Naive thymus-derived CD8-positive, alpha-beta T cell (primary cell): ENCODE measurements at regions not wholly inside any gene's neighbourhood (a gene's known extent, or its start where the extent isn't known, plus 50 kb on each side); places are given as distances from the start of the nearest gene placed in this dataset.

Experiments used
- ATAC-seq, 2 donors: fragments of 150-1000 bp; cut with Tn5 transposase in 1 of 2; sonication (Bioruptor Pico), chemical (Tn5 transposase) in 1 of 2; 1 replicate in 1 of 2; 2 replicates in 1 of 2; pipeline ENCODE4 v1.10.0; 2021; ENCODE audit warnings: mild to moderate bottlenecking in 2 of 2, moderate library complexity in 2 of 2
- POLR2A ChIA-PET: fragments of 350-600 bp; sonication (Branson Sonifier 250); formaldehyde crosslinking; loops from one replicate; lab custom pipeline; 2021; ENCODE audit warnings: antibody characterized with exemption; lab: Charles Lee
- DNase-seq, 10 donors: peaks; one replicate each; pipeline versions ENCODE4 v3.0.0 to v3.0.0-alpha.2; 2020 to 2022
- H3K27ac Mint-ChIP-seq, 10 donors: one replicate each; pipeline ENCODE4 v1.8.0; 2020 to 2022; ENCODE audit warnings: mild to moderate bottlenecking in 10 of 10, mixed read lengths in 10 of 10, moderate library complexity in 4 of 10, inconsistent platforms in 1 of 10
- H3K27me3 Mint-ChIP-seq, 5 donors: one replicate each; pipeline ENCODE4 v1.8.0; 2021 to 2022; ENCODE audit warnings: mixed read lengths in 5 of 5
- H3K36me3 Mint-ChIP-seq, 3 donors: one replicate each; pipeline ENCODE4 v1.8.0; 2020 to 2022; ENCODE audit warnings: mixed read lengths in 3 of 3, mild to moderate bottlenecking in 2 of 3, inconsistent platforms in 1 of 3
- H3K4me1 Mint-ChIP-seq, 4 donors: one replicate each; pipeline ENCODE4 v1.8.0; 2021 to 2022; ENCODE audit warnings: mixed read lengths in 4 of 4
- H3K4me3 Mint-ChIP-seq, 10 donors: one replicate each; pipeline ENCODE4 v1.8.0; 2020 to 2022; ENCODE audit warnings: mild to moderate bottlenecking in 10 of 10, mixed read lengths in 10 of 10, moderate library complexity in 6 of 10, inconsistent platforms in 1 of 10
- H3K9me3 Mint-ChIP-seq, 9 donors: one replicate each; pipeline ENCODE4 v1.8.0; 2020 to 2022; ENCODE audit warnings: mixed read lengths in 9 of 9, mild to moderate bottlenecking in 3 of 9, inconsistent platforms in 1 of 9, moderate library complexity in 1 of 9

DNA sequence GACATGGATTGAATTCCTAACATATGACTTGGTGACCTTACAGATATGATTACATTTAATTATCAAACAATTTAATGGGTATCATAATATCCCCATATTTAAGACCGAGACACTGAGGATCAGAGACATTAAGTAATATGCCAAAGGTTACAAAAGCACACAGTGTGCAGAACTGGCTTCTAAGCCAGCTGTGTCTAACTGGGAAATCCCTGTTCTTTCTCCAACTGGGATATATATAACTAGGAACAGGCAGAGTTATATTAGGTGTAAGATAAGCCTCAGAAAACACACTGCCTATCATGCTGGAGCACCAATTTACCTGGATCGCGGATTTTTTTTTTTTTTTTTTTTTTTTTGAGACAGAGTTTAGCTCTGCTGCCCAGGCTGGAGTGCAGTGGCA, 88.3 kb upstream of the ADGRL2 start:
- Mint-ChIP-seq H3K9me3 (peaks cover 0 to 8% (median 0%) of the 10 kb centered on the region in 9 donors), H3K27me3 (no peaks in the 10 kb centered on the region), H3K36me3 (no peaks in the 10 kb centered on the region), H3K27ac (no peak overlapping the region), H3K4me1 (no peaks in the 10 kb centered on the region), H3K4me3 (no peak overlapping the region)
- no peak for ATAC-seq
- POLR2A ChIA-PET: no interaction called here
- no peak for DNase-seq

- Mint-ChIP-seq H3K27me3 (no peaks in the 10 kb centered on the region), H3K4me1 (no peaks in the 10 kb centered on the region), H3K4me3 (no peak overlapping the region), H3K36me3 (no peaks in the 10 kb centered on the region), H3K27ac (no peak overlapping the region), H3K9me3 (peaks cover 0 to 8% (median 0%) of the 10 kb centered on the region in 9 donors)
- no peak for ATAC-seq
- POLR2A ChIA-PET: no interaction called here
- no peak for DNase-seq
These were observed 89.9 kb upstream of the ADGRL2 start for GRCh38 chr1:81710857-81711256.

DNA sequence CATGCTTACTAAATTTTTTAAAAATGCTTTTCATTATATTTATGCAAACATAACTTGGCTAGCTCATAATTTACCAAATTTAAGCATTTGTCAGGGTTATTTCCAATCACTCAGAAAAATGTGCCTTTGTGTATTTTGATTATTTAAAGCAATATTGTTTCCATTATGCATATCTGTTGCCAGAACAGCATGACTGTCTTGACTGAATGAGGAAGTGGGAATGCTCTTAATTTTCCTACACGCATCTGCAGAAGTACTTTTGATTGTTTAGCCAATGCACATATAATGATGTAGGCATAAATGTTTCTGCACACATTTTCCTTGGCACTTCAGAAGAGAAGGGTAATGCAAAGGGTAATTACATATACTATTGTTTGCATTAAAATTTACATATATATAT, 92.5 kb upstream of the ADGRL2 start:
- peaks cover 0 to 11% (median 0%) of the 10 kb centered on the region in 9 donors for H3K9me3 Mint-ChIP-seq
- ATAC-seq (no peak), DNase-seq (no peak)
- no peak overlapping the region for H3K27ac Mint-ChIP-seq
- POLR2A ChIA-PET: no interaction called here
- peaks cover 0 to 2% (median 0%) of the 10 kb centered on the region in 5 donors for H3K27me3 Mint-ChIP-seq
- H3K4me3 Mint-ChIP-seq: no peak overlapping the region
- H3K4me1 Mint-ChIP-seq: no peaks in the 10 kb centered on the region
- H3K36me3 Mint-ChIP-seq: no peaks in the 10 kb centered on the region

GRCh38 chr1:81706650-81707435, 93.9 kb upstream of the ADGRL2 start:
- Mint-ChIP-seq H3K4me3 (no peak overlapping the region), H3K9me3 (peaks cover 0 to 14% (median 0%) of the 10 kb centered on the region in 9 donors), H3K36me3 (no peaks in the 10 kb centered on the region), H3K4me1 (no peaks in the 10 kb centered on the region), H3K27me3 (peaks cover 0 to 5% (median 0%) of the 10 kb centered on the region in 5 donors), H3K27ac (no peak overlapping the region)
- ATAC-seq: no peak
- no peak for DNase-seq
- POLR2A ChIA-PET: interaction anchor here (0.5 kb wide), 1 partner anchor 8 kb away, joined by 3 read pairs; no protein-coding TSS in a partner anchor

- Mint-ChIP-seq H3K27me3 (peaks cover 0 to 5% (median 0%) of the 10 kb centered on the region in 5 donors), H3K36me3 (no peaks in the 10 kb centered on the region), H3K4me1 (no peaks in the 10 kb centered on the region), H3K27ac (no peak overlapping the region), H3K4me3 (no peak overlapping the region), H3K9me3 (peaks cover 0 to 14% (median 0%) of the 10 kb centered on the region in 9 donors)
- DNase-seq (no peak), ATAC-seq (no peak)
- POLR2A ChIA-PET: no interaction called here
These were observed 96.8 kb upstream of the ADGRL2 start for GRCh38 chr1:81703756-81704463.

- Mint-ChIP-seq H3K4me3 (no peak overlapping the region), H3K4me1 (no peaks in the 10 kb centered on the region), H3K27me3 (peaks cover 0 to 5% (median 0%) of the 10 kb centered on the region in 5 donors), H3K36me3 (no peaks in the 10 kb centered on the region), H3K9me3 (peaks cover 0 to 14% (median 0%) of the 10 kb centered on the region in 9 donors), H3K27ac (no peak overlapping the region)
- DNase-seq: no peak
- ATAC-seq: no peak
- POLR2A ChIA-PET: no interaction called here
These were observed 97.4 kb upstream of the ADGRL2 start for GRCh38 chr1:81703391-81703755.

DNA sequence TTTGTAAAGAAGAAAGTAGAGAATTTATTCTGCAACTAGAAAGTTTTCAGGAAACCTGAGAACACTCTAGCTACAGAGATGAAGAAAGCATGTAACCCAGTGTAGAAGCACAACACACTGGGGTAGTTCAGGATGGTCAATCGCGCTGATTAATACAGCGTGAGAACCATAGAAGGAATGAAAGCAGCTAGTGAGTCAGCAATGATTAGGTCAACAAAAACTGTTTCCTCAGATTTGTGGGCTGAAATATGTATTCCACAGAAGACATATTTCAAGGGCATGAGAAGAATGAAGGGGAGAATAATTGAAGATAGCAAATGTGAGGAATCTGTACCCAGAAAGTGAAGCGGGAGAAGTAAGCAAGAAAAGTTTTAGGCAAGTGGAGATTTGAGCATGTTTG, 97.8 kb upstream of the ADGRL2 start:
- Mint-ChIP-seq H3K27me3 (peaks cover 0 to 5% (median 0%) of the 10 kb centered on the region in 5 donors), H3K4me1 (no peaks in the 10 kb centered on the region), H3K9me3 (peaks cover 0 to 14% (median 0%) of the 10 kb centered on the region in 9 donors), H3K36me3 (no peaks in the 10 kb centered on the region), H3K4me3 (no peak overlapping the region), H3K27ac (no peak overlapping the region)
- DNase-seq (no peak), ATAC-seq (no peak)
- POLR2A ChIA-PET: no interaction called here

- ATAC-seq (no peak), DNase-seq (no peak)
- POLR2A ChIA-PET: no interaction called here
These were observed 98.5 kb upstream of the ADGRL2 start for GRCh38 chr1:81702079-81702715.

GRCh38 chr1:81700728-81701470, 99.8 kb upstream of the ADGRL2 start:
- ATAC-seq (no peak), DNase-seq (no peak)
- no peak overlapping the region for H3K4me3 Mint-ChIP-seq
- no peak overlapping the region for H3K27ac Mint-ChIP-seq
- POLR2A ChIA-PET: no interaction called here
- H3K4me1 Mint-ChIP-seq: no peaks in the 10 kb centered on the region
- peaks cover 0 to 5% (median 0%) of the 10 kb centered on the region in 5 donors for H3K27me3 Mint-ChIP-seq
- H3K9me3 Mint-ChIP-seq: peaks cover 0 to 21% (median 2%) of the 10 kb centered on the region in 9 donors
- H3K36me3 Mint-ChIP-seq: no peaks in the 10 kb centered on the region

More at GRCh38 chr1:81702079-81702715, 98.5 kb upstream of the ADGRL2 start:
- Mint-ChIP-seq H3K4me1 (no peaks in the 10 kb centered on the region), H3K9me3 (peaks cover 0 to 14% (median 0%) of the 10 kb centered on the region in 9 donors), H3K36me3 (no peaks in the 10 kb centered on the region), H3K27me3 (peaks cover 0 to 5% (median 0%) of the 10 kb centered on the region in 5 donors), H3K27ac (no peak overlapping the region), H3K4me3 (no peak overlapping the region)

DNA sequence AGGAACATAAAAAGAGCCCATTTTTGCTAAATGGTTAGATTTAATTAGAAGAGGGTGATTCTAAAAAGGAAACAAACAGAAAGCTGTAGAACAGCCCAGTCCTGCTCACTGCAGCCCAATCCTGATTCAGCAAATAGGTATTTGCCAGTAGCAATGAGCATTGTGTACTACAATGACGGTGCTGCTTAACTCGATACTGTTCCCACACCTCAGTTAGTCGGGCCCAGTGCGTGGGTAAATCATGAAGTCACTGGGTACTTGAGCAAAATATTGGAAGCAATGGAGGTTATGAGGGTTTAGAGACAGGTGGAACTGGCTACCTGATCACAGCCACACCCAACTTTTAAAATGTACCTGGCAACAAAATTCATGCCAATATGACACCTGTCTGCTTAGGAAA, 101.5 kb upstream of the ADGRL2 start:
- Mint-ChIP-seq H3K27me3 (peaks cover 0 to 5% (median 0%) of the 10 kb centered on the region in 5 donors), H3K27ac (no peak overlapping the region), H3K4me3 (no peak overlapping the region), H3K9me3 (peaks cover 0 to 23% (median 2%) of the 10 kb centered on the region in 9 donors), H3K4me1 (no peaks in the 10 kb centered on the region), H3K36me3 (no peaks in the 10 kb centered on the region)
- POLR2A ChIA-PET: no interaction called here
- no peak for ATAC-seq
- DNase-seq: no peak

- no peaks in the 10 kb centered on the region for H3K36me3 Mint-ChIP-seq
- DNase-seq: no peak
- ATAC-seq: no peak
- H3K4me1 Mint-ChIP-seq: no peaks in the 10 kb centered on the region
- H3K9me3 Mint-ChIP-seq: peaks cover 0 to 18% (median 0%) of the 10 kb centered on the region in 9 donors
- no peak overlapping the region for H3K27ac Mint-ChIP-seq
- H3K27me3 Mint-ChIP-seq: peaks cover 0 to 4% (median 0%) of the 10 kb centered on the region in 5 donors
- POLR2A ChIA-PET: no interaction called here
- H3K4me3 Mint-ChIP-seq: no peak overlapping the region
These were observed 105.0 kb upstream of the ADGRL2 start for GRCh38 chr1:81695741-81696140.

DNA sequence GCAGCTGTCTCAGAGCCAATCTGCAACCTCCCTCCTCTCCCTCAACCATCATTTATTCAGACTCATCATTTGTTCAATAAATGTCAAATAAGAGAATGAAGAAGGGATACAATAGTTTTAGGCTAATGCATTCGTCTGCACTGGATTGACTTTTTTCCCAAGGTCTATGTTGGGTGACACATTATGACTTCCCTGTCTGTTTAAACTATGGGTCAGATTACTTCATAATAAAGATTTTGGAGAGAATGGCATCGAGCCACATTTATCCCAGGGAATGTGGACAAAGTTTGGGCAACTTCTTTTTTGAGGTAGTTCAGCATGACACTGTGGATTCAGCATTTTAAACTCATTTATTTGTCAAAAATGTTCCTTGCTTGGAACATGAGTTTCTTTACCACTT, 107.4 kb upstream of the ADGRL2 start:
- ATAC-seq (no peak), DNase-seq (no peak)
- Mint-ChIP-seq H3K27ac (no peak overlapping the region), H3K27me3 (peaks cover 0 to 4% (median 0%) of the 10 kb centered on the region in 5 donors), H3K36me3 (no peaks in the 10 kb centered on the region), H3K4me1 (no peaks in the 10 kb centered on the region), H3K9me3 (peaks cover 0 to 22% (median 4%) of the 10 kb centered on the region in 9 donors), H3K4me3 (no peak overlapping the region)
- POLR2A ChIA-PET: no interaction called here
